Lung (tissue), 11 donors: ENCODE measurements at regions not wholly inside any gene's neighbourhood (a gene's known extent, or its start where the extent isn't known, plus 50 kb on each side); places are given as distances from the start of the nearest gene placed in this dataset.

Experiments
- ATAC-seq: fragments of 200-7000 bp; cut with Tn5 transposase; one replicate; pipeline ENCODE4 v1.9.1; 2020; ENCODE audit warnings: moderate number of reproducible peaks; ENCODE audit not compliant: insufficient read depth, low FRiP score
- DNase-seq, 3 donors: peaks; one replicate each; pipeline ENCODE4 v3.0.0-alpha.2; 2013 to 2017
- H3K27ac ChIP-seq, 2 donors: one replicate each; pipeline ENCODE4 v1.5.1; 2013; ENCODE audit warnings: mild to moderate bottlenecking in 2 of 2, moderate library complexity in 2 of 2, control low read depth in 1 of 2, inconsistent platforms in 1 of 2, low read depth in 1 of 2, low read length in 1 of 2
- H3K27me3 ChIP-seq, 3 donors: one replicate each; pipeline ENCODE4 v1.5.1; 2013; ENCODE audit warnings: low read length in 2 of 3; ENCODE audit not compliant: control insufficient read depth in 3 of 3, insufficient read depth in 3 of 3
- H3K36me3 ChIP-seq, 4 donors: one replicate each; pipeline ENCODE4 v1.5.1; 2013; ENCODE audit warnings: low read length in 4 of 4, mild to moderate bottlenecking in 1 of 4, moderate library complexity in 1 of 4; ENCODE audit not compliant: control insufficient read depth in 4 of 4, insufficient read depth in 4 of 4
- H3K4me1 ChIP-seq, 5 donors: one replicate each; pipeline ENCODE4 v1.5.1; 2013; ENCODE audit warnings: low read length in 5 of 5, mild to moderate bottlenecking in 2 of 5, moderate library complexity in 1 of 5; ENCODE audit not compliant: control insufficient read depth in 5 of 5, insufficient read depth in 5 of 5
- H3K4me3 ChIP-seq: one replicate; pipeline ENCODE4 v1.5.1; 2013; ENCODE audit warnings: mild to moderate bottlenecking, control low read depth, moderate library complexity
- H3K9ac ChIP-seq, 2 donors: one replicate each; pipeline ENCODE4 v1.5.1; 2013; ENCODE audit warnings: low read length in 2 of 2, control low read depth in 1 of 2; ENCODE audit not compliant: insufficient read depth in 1 of 2
- H3K9me3 ChIP-seq, 4 donors: one replicate each; pipeline ENCODE4 v1.5.1; 2013; ENCODE audit warnings: low read length in 3 of 4, mild to moderate bottlenecking in 1 of 4, moderate library complexity in 1 of 4; ENCODE audit not compliant: control insufficient read depth in 4 of 4, insufficient read depth in 3 of 4
- WGBS, 2 donors: extraction: QIAGEN DNeasy Blood & Tissue Kit; methylation state at CpG; one replicate each; pipeline ENCODE4 v1.1.7; 2013; 5-methylcytosine and 5-hydroxymethylcytosine counted together
- TF ChIP-seq, protein P1 (sequence below): IDR thresholded peaks from 2 replicates; pipeline ENCODE4 v1.5.1; 2012; ENCODE audit warnings: mild to moderate bottlenecking; ENCODE audit errors: control extremely low read depth, extremely low read depth
- donor health status: control.
- donor health status: control.
- donor health status: Bipolar disorder and iron deficiency.
- donor health status: healthy.
- donor health status: DM: yes; HTN: yes; CAD: no.

DNA sequence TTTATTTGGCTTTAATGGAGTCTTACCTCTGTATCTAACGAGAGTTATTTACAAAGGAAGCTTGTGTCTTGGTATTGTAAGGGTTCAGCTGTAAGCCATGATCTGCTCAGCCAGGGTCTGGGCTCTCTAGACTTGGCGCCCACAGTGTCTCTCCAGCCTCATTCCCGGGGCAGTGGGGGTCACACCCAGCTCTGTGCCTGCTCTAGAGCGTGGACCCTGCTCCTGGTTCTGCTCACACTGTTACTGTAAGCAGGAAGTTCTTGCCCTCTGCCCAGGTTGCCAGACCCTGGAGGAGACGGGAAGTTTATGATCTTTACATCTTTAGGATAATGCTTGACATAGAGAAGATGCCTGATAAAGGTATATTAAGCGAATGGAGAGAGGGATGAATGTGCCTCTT lies 235.7 kb downstream of the PTTG2 start:
- H3K9ac ChIP-seq = no peak overlapping the region
- 80 to 88% methylated on average over 6 of the region's 6 CpGs for WGBS, 2 donors
- H3K4me1 ChIP-seq = peaks cover 0 to 3% (median 0%) of the 10 kb centered on the region in 5 donors
- DNase-seq (no peak), ATAC-seq (no peak)
- H3K27me3 ChIP-seq = no peaks in the 10 kb centered on the region
- TF ChIP-seq, protein P1, sequence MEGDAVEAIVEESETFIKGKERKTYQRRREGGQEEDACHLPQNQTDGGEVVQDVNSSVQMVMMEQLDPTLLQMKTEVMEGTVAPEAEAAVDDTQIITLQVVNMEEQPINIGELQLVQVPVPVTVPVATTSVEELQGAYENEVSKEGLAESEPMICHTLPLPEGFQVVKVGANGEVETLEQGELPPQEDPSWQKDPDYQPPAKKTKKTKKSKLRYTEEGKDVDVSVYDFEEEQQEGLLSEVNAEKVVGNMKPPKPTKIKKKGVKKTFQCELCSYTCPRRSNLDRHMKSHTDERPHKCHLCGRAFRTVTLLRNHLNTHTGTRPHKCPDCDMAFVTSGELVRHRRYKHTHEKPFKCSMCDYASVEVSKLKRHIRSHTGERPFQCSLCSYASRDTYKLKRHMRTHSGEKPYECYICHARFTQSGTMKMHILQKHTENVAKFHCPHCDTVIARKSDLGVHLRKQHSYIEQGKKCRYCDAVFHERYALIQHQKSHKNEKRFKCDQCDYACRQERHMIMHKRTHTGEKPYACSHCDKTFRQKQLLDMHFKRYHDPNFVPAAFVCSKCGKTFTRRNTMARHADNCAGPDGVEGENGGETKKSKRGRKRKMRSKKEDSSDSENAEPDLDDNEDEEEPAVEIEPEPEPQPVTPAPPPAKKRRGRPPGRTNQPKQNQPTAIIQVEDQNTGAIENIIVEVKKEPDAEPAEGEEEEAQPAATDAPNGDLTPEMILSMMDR = no peak
- H3K27ac ChIP-seq = no peak overlapping the region
- no peak overlapping the region for H3K4me3 ChIP-seq
- H3K9me3 ChIP-seq = peaks cover 0 to 4% (median under 1%) of the 10 kb centered on the region in 4 donors
- no peaks in the 10 kb centered on the region for H3K36me3 ChIP-seq

DNA sequence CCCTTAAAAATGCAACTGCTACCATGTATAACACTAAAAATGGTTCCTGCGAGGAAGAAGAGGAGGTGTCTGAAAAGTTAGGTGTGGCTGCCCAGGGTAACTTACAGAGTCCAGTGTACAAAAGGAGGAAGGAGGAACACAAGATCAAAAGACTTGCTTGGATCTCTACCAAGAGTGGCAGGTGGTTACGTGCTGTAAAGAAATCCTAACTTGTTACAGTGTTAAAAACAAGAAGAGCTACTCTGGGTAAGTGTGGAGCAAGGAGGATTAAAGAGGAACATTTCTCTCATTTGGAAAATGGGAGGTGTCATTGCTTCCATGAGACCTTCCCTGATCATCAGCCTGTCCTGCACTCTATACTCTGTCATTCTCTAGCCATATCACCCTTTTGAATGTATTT lies 242.0 kb downstream of the PTTG2 start:
- 46 to 50% methylated on average over 2 of the region's 2 CpGs for WGBS, 2 donors
- TF ChIP-seq, protein P1 = no peak
- H3K36me3 ChIP-seq = no peaks in the 10 kb centered on the region
- H3K4me3 ChIP-seq = no peak overlapping the region
- no peaks in the 10 kb centered on the region for H3K27me3 ChIP-seq
- ATAC-seq (no peak), DNase-seq (no peak)
- H3K9ac ChIP-seq = no peak overlapping the region
- H3K4me1 ChIP-seq = no peaks in the 10 kb centered on the region
- no peak overlapping the region for H3K27ac ChIP-seq
- H3K9me3 ChIP-seq = no peaks in the 10 kb centered on the region

DNA sequence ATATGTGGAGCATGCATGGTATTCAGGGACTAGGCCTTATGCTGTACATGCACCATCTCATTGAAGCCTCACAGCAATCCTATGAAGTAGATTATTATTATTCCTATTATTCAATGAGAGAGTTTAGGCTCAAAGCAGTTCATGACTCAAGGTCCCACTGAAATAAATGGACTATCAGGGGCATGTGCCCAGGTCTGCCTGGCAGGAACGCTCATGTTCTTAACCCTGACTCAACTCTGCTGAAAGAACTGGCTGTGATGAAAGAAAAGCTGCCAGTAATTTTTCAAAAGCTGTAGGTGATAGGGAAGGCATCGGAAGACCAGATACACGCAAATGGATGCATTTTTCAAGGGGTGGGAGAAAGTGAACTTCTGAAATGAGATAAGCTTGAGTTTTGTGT lies 243.4 kb downstream of the PTTG2 start:
- Histone ChIP-seq H3K36me3 (no peaks in the 10 kb centered on the region), H3K27ac (no peak overlapping the region), H3K9me3 (no peaks in the 10 kb centered on the region), H3K27me3 (no peaks in the 10 kb centered on the region), H3K4me1 (no peaks in the 10 kb centered on the region), H3K4me3 (no peak overlapping the region), H3K9ac (no peak overlapping the region)
- 78 to 94% methylated on average over 3 of the region's 3 CpGs for WGBS, 2 donors
- TF ChIP-seq, protein P1 = no peak
- DNase-seq = no peak
- ATAC-seq = no peak

DNA sequence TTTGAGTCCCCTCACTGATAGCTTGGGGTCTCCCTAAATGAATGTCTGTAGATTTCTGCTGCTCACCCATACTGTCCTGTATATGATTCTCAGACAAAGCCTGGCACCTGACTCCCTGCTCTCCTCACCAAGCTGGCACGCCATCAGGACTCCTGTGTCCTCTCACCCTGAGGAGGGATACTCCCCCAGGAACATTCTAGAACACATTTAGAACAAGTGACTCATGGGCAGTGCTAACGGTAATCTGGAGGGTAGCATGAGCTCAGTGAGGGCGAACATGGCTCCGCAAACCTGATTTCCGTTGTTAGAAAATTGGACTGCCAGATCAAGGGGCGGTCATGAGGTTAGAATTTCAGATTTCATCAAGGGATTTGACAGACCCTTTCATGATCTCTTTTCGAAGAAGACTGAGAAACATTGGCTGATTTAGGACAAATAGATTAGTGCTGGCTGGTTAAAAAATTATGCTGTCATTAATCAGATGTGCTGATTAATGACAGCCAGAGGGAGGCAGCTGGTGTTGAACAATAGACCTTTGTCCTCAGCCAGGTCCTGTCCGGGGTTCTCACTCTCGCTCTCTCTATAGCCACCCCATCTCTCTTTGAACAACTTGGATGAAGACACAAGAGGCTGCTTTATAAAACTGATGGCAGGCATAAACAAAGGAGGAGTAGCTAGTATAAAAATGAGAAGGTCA lies 244.3 kb downstream of the PTTG2 start:
- DNase-seq = no peak
- Histone ChIP-seq H3K27me3 (no peaks in the 10 kb centered on the region), H3K27ac (no peak overlapping the region), H3K4me1 (no peaks in the 10 kb centered on the region), H3K4me3 (no peak overlapping the region), H3K9me3 (no peaks in the 10 kb centered on the region), H3K36me3 (no peaks in the 10 kb centered on the region), H3K9ac (no peak overlapping the region)
- 87 to 97% methylated on average over 9 of the region's 9 CpGs for WGBS, 2 donors
- TF ChIP-seq, protein P1 = no peak
- ATAC-seq = no peak
